Aorta (tissue), 5 donors: ENCODE measurements at regions not wholly inside any gene's neighbourhood (a gene's known extent, or its start where the extent isn't known, plus 50 kb on each side); places are given as distances from the start of the nearest gene placed in this dataset.
"Not testable (repeated sequence)": the region's sequence is repeated elsewhere in the genome, so short reads cannot be mapped to it uniquely, and the experiment has no call there.

Experiments used
- ATAC-seq: fragments of 200-7000 bp; cut with Tn5 transposase; one replicate; pipeline ENCODE4 v1.9.1; 2022; ENCODE audit warnings: moderate library complexity; ENCODE audit not compliant: low FRiP score
- DNase-seq, 2 donors: peaks; one replicate each; pipeline ENCODE4 v3.0.0-alpha.2; 2020
- H3K27ac ChIP-seq, 2 donors: one replicate each; pipeline ENCODE4 v1.5.1; 2013; ENCODE audit warnings: low read length in 2 of 2, mild to moderate bottlenecking in 2 of 2, moderate library complexity in 2 of 2, control low read depth in 1 of 2, inconsistent platforms in 1 of 2, low read depth in 1 of 2
- H3K27me3 ChIP-seq, 2 donors: one replicate each; pipeline ENCODE4 v1.6.1; 2013; ENCODE audit warnings: control low read depth in 1 of 2, low read length in 1 of 2, mild to moderate bottlenecking in 1 of 2, moderate library complexity in 1 of 2; ENCODE audit not compliant: insufficient read depth in 2 of 2, control insufficient read depth in 1 of 2
- H3K36me3 ChIP-seq, 2 donors: one replicate each; pipeline ENCODE4 v1.6.1; 2013; ENCODE audit warnings: control low read depth in 1 of 2, low read length in 1 of 2, mild to moderate bottlenecking in 1 of 2; ENCODE audit not compliant: insufficient read depth in 2 of 2, control insufficient read depth in 1 of 2
- H3K4me1 ChIP-seq, 2 donors: one replicate each; pipeline ENCODE4 v1.6.1; 2013; ENCODE audit warnings: low read length in 2 of 2, control low read depth in 1 of 2, mild to moderate bottlenecking in 1 of 2, moderate library complexity in 1 of 2; ENCODE audit not compliant: insufficient read depth in 2 of 2, control insufficient read depth in 1 of 2
- H3K4me3 ChIP-seq, 2 donors: one replicate each; pipeline ENCODE4 v1.5.1; 2013; ENCODE audit warnings: low read length in 2 of 2, control low read depth in 1 of 2, mild to moderate bottlenecking in 1 of 2
- H3K9me3 ChIP-seq: one replicate; pipeline ENCODE4 v1.6.1; 2013; ENCODE audit warnings: mild to moderate bottlenecking, low read length; ENCODE audit not compliant: control insufficient read depth
- WGBS, 2 donors: extraction: QIAGEN DNeasy Blood & Tissue Kit; methylation state at CpG; one replicate each; pipeline ENCODE4 v1.1.7; 2013; 5-methylcytosine and 5-hydroxymethylcytosine counted together
- intact Hi-C, 2 donors: fragments of 100-400 bp; cut with DNase I; formaldehyde crosslinking; loops; one replicate each; pipeline versions ENCODE4 v1.14.2 to v1.15.0; 2022
- donor health status: healthy with polysubstance abuse.
- donor health status: Bipolar disorder and iron deficiency.
- donor health status: DM: no; HTN: no; CAD: no.
- donor health status: DM: no; HTN: no; CAD: no.
- donor health status: DM: yes; HTN: yes; CAD: no.

GRCh38 chr2:242017086-242017485 lies 147.6 kb downstream of the RTP5 start:
- no peak overlapping the region for H3K27ac ChIP-seq
- H3K9me3 ChIP-seq: no peaks in the 10 kb centered on the region
- intact Hi-C loops: no loop called here
- no peaks in the 10 kb centered on the region for H3K36me3 ChIP-seq
- no peak for ATAC-seq
- H3K4me1 ChIP-seq: no peaks in the 10 kb centered on the region
- WGBS, 2 donors: 86 to 92% methylated on average over 10 of the region's 10 CpGs
- peak in 1 of 2 donors; percentile 17 for DNase-seq
- no peak overlapping the region for H3K4me3 ChIP-seq
- no peaks in the 10 kb centered on the region for H3K27me3 ChIP-seq

GRCh38 chr2:242018416-242018815 lies 148.9 kb downstream of the RTP5 start:
- 65 to 73% methylated on average over 10 of the region's 10 CpGs for WGBS, 2 donors
- ATAC-seq, DNase-seq, H3K4me1 ChIP-seq, H3K27me3 ChIP-seq, H3K27ac ChIP-seq, H3K36me3 ChIP-seq, H3K9me3 ChIP-seq, intact Hi-C loops, H3K4me3 ChIP-seq: not testable (repeated sequence)

- no peak overlapping the region for H3K27ac ChIP-seq
- H3K9me3 ChIP-seq: no peaks in the 10 kb centered on the region
- WGBS, 2 donors: 85 to 88% methylated on average over 11 of the region's 11 CpGs
- H3K36me3 ChIP-seq: no peaks in the 10 kb centered on the region
- intact Hi-C loops: no loop called here
- H3K4me1 ChIP-seq: no peaks in the 10 kb centered on the region
- H3K4me3 ChIP-seq: no peak overlapping the region
- no peak for ATAC-seq
- no peaks in the 10 kb centered on the region for H3K27me3 ChIP-seq
- DNase-seq: peak in 1 of 2 donors; percentile 45
Measured at GRCh38 chr2:242019344-242019743, 149.8 kb downstream of the RTP5 start.

- WGBS, 2 donors: 64 to 67% methylated on average over 26 of the region's 26 CpGs
- intact Hi-C loops: no loop called here
- Histone ChIP-seq H3K4me3 (no peak overlapping the region), H3K9me3 (no peaks in the 10 kb centered on the region), H3K27me3 (no peaks in the 10 kb centered on the region), H3K4me1 (no peaks in the 10 kb centered on the region), H3K36me3 (no peaks in the 10 kb centered on the region), H3K27ac (no peak overlapping the region)
- no peak for ATAC-seq
- DNase-seq: peak in 1 of 2 donors; percentile 66
Measured at GRCh38 chr2:242020196-242021004, 150.9 kb downstream of the RTP5 start.

- H3K27ac ChIP-seq: no peak overlapping the region
- no peak overlapping the region for H3K4me3 ChIP-seq
- WGBS, 2 donors: 77 to 81% methylated on average over 12 of the region's 12 CpGs
- intact Hi-C loops: no loop called here
- no peaks in the 10 kb centered on the region for H3K9me3 ChIP-seq
- ATAC-seq (no peak), DNase-seq (peak in 1 of 2 donors; percentile 24)
- no peaks in the 10 kb centered on the region for H3K4me1 ChIP-seq
- no peaks in the 10 kb centered on the region for H3K36me3 ChIP-seq
- no peaks in the 10 kb centered on the region for H3K27me3 ChIP-seq
Measured at GRCh38 chr2:242022550-242023290, 153.2 kb downstream of the RTP5 start.

GRCh38 chr2:242024751-242025355 lies 155.3 kb downstream of the RTP5 start:
- no peak overlapping the region for H3K4me3 ChIP-seq
- peak in 1 of 2 donors; percentile 12 for DNase-seq
- H3K27ac ChIP-seq: no peak overlapping the region
- no peaks in the 10 kb centered on the region for H3K9me3 ChIP-seq
- H3K36me3 ChIP-seq: no peaks in the 10 kb centered on the region
- 86% methylated on average over 18 of the region's 18 CpGs for WGBS, 2 donors
- ATAC-seq: no peak
- no peaks in the 10 kb centered on the region for H3K27me3 ChIP-seq
- no peaks in the 10 kb centered on the region for H3K4me1 ChIP-seq
- intact Hi-C loops: no loop called here

GRCh38 chr2:242027676-242028450 lies 158.3 kb downstream of the RTP5 start:
- DNase-seq (peak in 1 of 2 donors; percentile 13), ATAC-seq (no peak)
- intact Hi-C loops: no loop called here
- H3K9me3 ChIP-seq: no peaks in the 10 kb centered on the region
- no peak overlapping the region for H3K27ac ChIP-seq
- H3K36me3 ChIP-seq: no peaks in the 10 kb centered on the region
- 88 to 90% methylated on average over 24 of the region's 24 CpGs for WGBS, 2 donors
- H3K27me3 ChIP-seq: no peaks in the 10 kb centered on the region
- no peaks in the 10 kb centered on the region for H3K4me1 ChIP-seq
- no peak overlapping the region for H3K4me3 ChIP-seq

GRCh38 chr2:242029422-242030225 lies 160.1 kb downstream of the RTP5 start:
- no peak overlapping the region for H3K27ac ChIP-seq
- no peak for ATAC-seq
- H3K4me3 ChIP-seq: no peak overlapping the region
- no peaks in the 10 kb centered on the region for H3K9me3 ChIP-seq
- DNase-seq: peak in 1 of 2 donors; percentile 19
- no peaks in the 10 kb centered on the region for H3K27me3 ChIP-seq
- H3K36me3 ChIP-seq: no peaks in the 10 kb centered on the region
- no peaks in the 10 kb centered on the region for H3K4me1 ChIP-seq
- 88 to 89% methylated on average over 21 of the region's 21 CpGs for WGBS, 2 donors
- intact Hi-C loops: no loop called here
